Activated CD4-positive, alpha-beta T cell treated with anti-CD3 and anti-CD28 coated beads for 36 hours (primary cell): ENCODE measurements at regions not wholly inside any gene's neighbourhood (a gene's known extent, or its start where the extent isn't known, plus 50 kb on each side); places are given as distances from the start of the nearest gene placed in this dataset.
"Not testable (repeated sequence)": the region's sequence is repeated elsewhere in the genome, so short reads cannot be mapped to it uniquely, and the experiment has no call there.

ENCODE experiments used
- ATAC-seq: fragments of 200-7000 bp; cut with Tn5 transposase; one replicate; pipeline ENCODE4 v1.10.0; 2021; ENCODE audit warnings: mild to moderate bottlenecking, moderate library complexity
- CTCF ChIA-PET: fragments of 350-600 bp; sonication (Branson Sonifier 250); formaldehyde crosslinking; loops from one replicate; lab custom pipeline; 2021; ENCODE audit warnings: antibody characterized with exemption; lab: Charles Lee
- POLR2A ChIA-PET: fragments of 350-600 bp; sonication (Branson Sonifier 250); formaldehyde crosslinking; loops from one replicate; lab custom pipeline; 2021; ENCODE audit warnings: antibody characterized with exemption, inconsistent platforms; lab: Charles Lee
- DNase-seq: peaks from one replicate; pipeline ENCODE4 v3.0.0-alpha.2; 2020
- H3K27ac Mint-ChIP-seq: one replicate; pipeline ENCODE4 v1.8.0; 2021; ENCODE audit warnings: mixed read lengths
- H3K27me3 Mint-ChIP-seq: one replicate; pipeline ENCODE4 v1.8.0; 2021; ENCODE audit warnings: mixed read lengths
- H3K36me3 Mint-ChIP-seq: one replicate; pipeline ENCODE4 v1.8.0; 2021; ENCODE audit warnings: low read depth, mixed read lengths
- H3K4me1 Mint-ChIP-seq: one replicate; pipeline ENCODE4 v1.8.0; 2021; ENCODE audit warnings: mixed read lengths
- H3K4me3 Mint-ChIP-seq: one replicate; pipeline ENCODE4 v1.8.0; 2021; ENCODE audit warnings: mild to moderate bottlenecking, moderate library complexity, mixed read lengths
- H3K9me3 Mint-ChIP-seq: one replicate; pipeline ENCODE4 v1.8.0; 2021; ENCODE audit warnings: low read depth, mixed read lengths
- intact Hi-C, 2 experiments: fragments of 100-400 bp; cut with DNase I in 1 of 2; cut with micrococcal nuclease in 1 of 2; formaldehyde crosslinking; loops; one replicate each; pipeline versions ENCODE4 v1.14.2 to v1.15.1; 2022 to 2024; cut with DNase I, micrococcal nuclease

DNA sequence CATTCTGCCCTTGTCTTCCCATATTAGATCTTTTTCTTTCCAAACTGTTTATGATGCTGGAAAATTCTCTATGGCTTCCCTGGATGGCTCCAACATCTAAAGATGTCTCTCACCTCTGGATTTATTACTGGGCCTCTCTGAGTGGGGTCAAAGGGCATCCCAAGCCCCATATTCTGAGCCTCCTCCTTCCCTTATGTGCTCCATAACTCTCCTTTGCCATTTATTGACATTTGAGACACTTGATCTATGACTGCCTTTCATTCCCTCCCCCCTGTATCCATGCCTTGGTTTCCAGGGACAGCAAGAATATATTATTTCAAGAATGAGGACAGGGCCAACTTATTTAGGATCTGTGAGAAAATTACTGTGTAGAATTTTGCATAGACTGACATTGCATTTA, 369.3 kb upstream of the ONECUT1 start:
- H3K27ac Mint-ChIP-seq = no peak overlapping the region
- intact Hi-C loops = no loop called here
- H3K9me3 Mint-ChIP-seq = no peaks in the 10 kb centered on the region
- H3K27me3 Mint-ChIP-seq = peaks cover 5% of the 10 kb centered on the region
- no peak overlapping the region for H3K4me3 Mint-ChIP-seq
- H3K4me1 Mint-ChIP-seq = no peaks in the 10 kb centered on the region
- ChIA-PET CTCF (no interaction called here), POLR2A (no interaction called here)
- no peak for ATAC-seq
- DNase-seq = no peak
- H3K36me3 Mint-ChIP-seq = no peaks in the 10 kb centered on the region

DNA sequence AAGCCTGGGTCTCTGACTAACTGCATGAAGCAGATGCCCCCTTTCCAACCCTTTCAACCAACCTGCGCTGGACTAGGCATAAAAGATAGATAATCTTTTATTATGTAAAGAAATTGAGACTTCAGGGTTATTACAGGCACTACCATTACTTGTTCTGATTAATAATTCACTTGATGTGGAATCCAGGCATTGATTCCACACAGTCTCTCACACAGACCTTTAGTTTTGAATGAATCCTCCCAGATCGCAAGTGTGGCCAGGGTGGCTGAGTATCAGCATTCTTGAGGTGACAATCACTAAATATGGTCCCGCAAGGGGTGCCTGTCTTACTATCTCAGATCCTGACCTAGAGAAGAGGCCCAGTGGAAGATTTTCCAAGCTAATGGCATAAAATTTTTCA, 368.9 kb upstream of the ONECUT1 start:
- DNase-seq (no peak), ATAC-seq (no peak)
- ChIA-PET POLR2A (no interaction called here), CTCF (no interaction called here)
- Mint-ChIP-seq H3K27ac (no peak overlapping the region), H3K27me3 (peaks cover 5% of the 10 kb centered on the region), H3K4me1 (no peaks in the 10 kb centered on the region), H3K9me3 (no peaks in the 10 kb centered on the region), H3K36me3 (no peaks in the 10 kb centered on the region), H3K4me3 (no peak overlapping the region)
- intact Hi-C loops = no loop called here

DNA sequence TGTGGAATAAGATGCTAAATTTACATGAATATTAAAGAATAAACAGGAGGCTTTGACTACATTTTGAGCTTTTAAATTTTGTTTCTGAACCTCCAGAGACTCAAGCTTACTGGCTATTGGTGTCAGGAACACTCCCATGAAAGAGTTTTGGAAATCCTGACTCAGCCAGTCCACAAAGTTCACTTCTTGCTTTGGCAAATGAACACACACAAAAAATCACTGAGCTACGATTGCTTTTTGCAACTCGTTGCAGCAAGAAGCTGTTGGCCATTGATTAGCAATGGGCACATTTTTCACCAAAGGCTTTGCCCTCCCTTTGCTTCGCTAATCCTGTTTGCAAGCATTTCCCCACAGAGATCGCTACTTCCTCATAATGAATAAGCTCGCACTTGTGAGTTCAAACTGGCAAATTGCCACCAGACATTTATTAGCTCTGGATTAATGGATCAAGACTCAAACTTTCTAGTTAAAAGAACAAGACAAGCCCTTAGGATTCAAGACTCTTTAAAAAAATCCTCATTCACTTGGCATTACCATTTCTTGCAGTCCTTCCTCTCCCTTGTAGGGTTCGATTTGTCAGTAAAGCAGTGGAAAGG, 343.2 kb upstream of the ONECUT1 start:
- no peak for ATAC-seq
- Mint-ChIP-seq H3K36me3 (no peaks in the 10 kb centered on the region), H3K27me3 (no peaks in the 10 kb centered on the region), H3K9me3 (peaks cover 5% of the 10 kb centered on the region), H3K27ac (no peak overlapping the region), H3K4me3 (no peak overlapping the region), H3K4me1 (no peaks in the 10 kb centered on the region)
- intact Hi-C loops = no loop called here
- POLR2A ChIA-PET = no interaction called here
- DNase-seq = no peak
- CTCF ChIA-PET = no interaction called here

DNA sequence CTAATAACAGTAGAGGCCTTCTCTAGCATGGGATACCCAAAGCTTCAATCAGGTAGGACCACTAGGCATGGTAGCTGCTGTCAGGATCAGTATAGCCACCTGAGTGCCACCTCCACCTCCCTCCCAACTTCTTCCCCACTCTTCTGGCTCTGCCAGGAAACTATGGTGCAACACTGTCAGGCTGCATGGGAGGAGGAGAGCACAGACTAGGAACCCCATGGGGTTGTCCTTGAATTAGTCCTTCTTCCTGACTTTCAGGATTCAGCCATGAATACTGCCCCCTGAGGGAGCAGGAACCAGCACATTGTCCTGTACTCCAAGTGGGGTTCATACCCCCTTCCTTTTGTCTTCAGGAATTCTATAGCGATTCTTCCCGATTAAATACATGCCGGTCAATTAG, 340.8 kb upstream of the ONECUT1 start:
- Mint-ChIP-seq H3K4me3 (no peak overlapping the region), H3K36me3 (no peaks in the 10 kb centered on the region), H3K27me3 (no peaks in the 10 kb centered on the region), H3K27ac (no peak overlapping the region), H3K9me3 (peaks cover 5% of the 10 kb centered on the region), H3K4me1 (no peaks in the 10 kb centered on the region)
- ChIA-PET POLR2A (no interaction called here), CTCF (interaction anchor here (0.8 kb wide), 1 partner anchor 301 kb away, joined by 3 read pairs; no protein-coding TSS in a partner anchor)
- intact Hi-C loops = no loop called here
- ATAC-seq = no peak
- no peak for DNase-seq

DNA sequence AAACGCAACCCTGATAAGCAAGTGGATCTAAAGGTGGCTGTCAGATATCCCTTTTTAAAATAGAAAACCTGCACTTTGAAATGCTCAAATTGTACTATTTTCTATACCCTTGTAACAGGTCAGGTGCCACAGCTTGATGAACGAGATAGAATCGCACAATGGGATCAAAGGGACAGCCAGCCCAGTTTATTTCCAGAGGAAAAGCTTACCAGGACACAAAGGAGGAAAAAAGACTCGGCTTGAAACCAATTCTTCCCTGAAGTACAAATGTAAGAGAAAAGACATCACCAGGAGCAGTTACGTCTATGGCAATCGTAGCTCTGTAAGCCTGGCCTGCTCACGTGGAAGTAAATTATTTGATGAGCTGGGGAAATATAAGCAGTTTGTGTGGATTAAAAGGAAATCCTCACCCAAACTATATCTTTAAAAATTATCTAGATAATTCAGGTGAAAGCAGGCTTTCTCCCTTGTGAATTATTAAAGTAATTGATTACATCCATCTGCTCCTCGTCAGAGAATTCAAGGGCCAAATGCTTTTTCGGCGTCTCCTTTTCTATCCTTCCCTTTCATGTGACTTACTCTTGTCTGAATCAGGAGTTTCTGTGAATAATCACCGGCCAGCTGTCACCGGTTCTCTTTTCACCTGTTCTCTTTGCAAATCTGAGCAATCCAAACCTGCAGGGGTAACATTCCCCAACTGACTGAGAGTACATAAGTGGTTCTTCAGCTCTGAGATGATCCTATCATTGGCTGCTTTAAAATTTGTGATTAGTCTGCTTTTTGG, 339.2 kb upstream of the ONECUT1 start:
- Mint-ChIP-seq H3K36me3 (no peaks in the 10 kb centered on the region), H3K4me1 (no peaks in the 10 kb centered on the region), H3K27ac (no peak overlapping the region), H3K27me3 (no peaks in the 10 kb centered on the region), H3K9me3 (peaks cover 2% of the 10 kb centered on the region), H3K4me3 (no peak overlapping the region)
- ATAC-seq (no peak), DNase-seq (no peak)
- intact Hi-C loops = no loop called here
- POLR2A ChIA-PET = no interaction called here
- CTCF ChIA-PET = no interaction called here

DNA sequence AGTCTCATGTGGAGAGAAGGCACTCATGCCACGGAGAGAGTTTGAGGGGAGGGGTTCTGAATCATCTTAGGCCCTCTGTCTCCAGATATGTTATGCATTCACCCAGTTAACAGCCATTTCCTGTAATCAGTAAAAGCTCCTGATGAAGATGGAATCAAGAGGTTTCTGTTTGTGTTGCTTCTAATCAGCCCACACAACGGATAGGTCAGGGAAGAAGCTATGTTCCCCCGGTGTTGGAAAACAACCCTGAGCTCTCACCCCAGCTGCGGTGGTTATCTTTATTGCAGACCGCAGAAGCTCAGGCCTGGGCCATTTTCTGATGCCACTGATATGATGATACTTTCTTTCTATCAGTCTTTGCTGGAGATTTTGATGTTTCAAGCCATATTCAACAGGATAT, 338.5 kb upstream of the ONECUT1 start:
- no peak for DNase-seq
- CTCF ChIA-PET = no interaction called here
- no peaks in the 10 kb centered on the region for H3K4me1 Mint-ChIP-seq
- H3K9me3 Mint-ChIP-seq = peaks cover under 1% of the 10 kb centered on the region
- H3K27me3 Mint-ChIP-seq = no peaks in the 10 kb centered on the region
- no peaks in the 10 kb centered on the region for H3K36me3 Mint-ChIP-seq
- no peak overlapping the region for H3K27ac Mint-ChIP-seq
- intact Hi-C loops = no loop called here
- H3K4me3 Mint-ChIP-seq = no peak overlapping the region
- POLR2A ChIA-PET = no interaction called here
- no peak for ATAC-seq

DNA sequence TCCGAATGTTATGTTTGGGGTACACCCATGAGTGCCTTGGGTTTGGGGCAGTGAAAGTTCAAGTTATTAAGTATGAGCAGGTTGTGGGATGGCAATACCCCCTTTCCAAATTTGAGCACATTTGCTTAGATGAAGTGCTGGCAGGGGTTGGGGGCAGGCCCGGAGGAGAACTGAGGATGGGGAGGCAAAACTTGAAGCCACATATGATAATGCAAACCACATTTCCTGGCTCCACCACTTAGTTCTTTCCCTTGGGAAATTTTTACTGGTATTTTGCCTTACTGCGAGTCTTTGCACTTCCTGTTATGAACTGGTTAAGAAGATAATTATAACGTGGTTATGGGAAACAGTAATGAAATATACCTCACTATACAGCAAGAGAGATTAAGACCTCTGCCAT, 336.0 kb upstream of the ONECUT1 start:
- no peaks in the 10 kb centered on the region for H3K27me3 Mint-ChIP-seq
- intact Hi-C loops = no loop called here
- no peaks in the 10 kb centered on the region for H3K9me3 Mint-ChIP-seq
- DNase-seq = no peak
- ATAC-seq = no peak
- H3K36me3 Mint-ChIP-seq = no peaks in the 10 kb centered on the region
- no peak overlapping the region for H3K27ac Mint-ChIP-seq
- no peak overlapping the region for H3K4me3 Mint-ChIP-seq
- POLR2A ChIA-PET = no interaction called here
- CTCF ChIA-PET = no interaction called here
- H3K4me1 Mint-ChIP-seq = no peaks in the 10 kb centered on the region

DNA sequence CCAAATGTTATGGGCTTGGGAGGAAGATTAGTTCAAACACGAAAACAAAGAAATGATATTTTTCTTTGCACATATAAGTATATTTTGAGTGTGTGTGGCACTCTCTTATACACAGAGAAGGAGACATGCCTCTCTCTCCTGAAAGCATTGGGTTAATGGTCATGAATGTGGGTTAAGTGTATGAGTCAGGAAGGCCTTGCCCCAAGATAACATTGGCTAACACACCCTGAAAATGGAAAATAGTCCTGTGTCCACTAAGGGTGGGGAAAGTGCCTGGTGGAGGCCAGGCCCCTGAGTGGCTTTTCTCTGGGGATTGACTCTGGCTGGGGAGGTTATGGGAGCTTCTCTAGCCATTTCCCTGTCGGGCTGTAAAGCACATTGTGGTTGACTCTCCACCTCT, 332.7 kb upstream of the ONECUT1 start:
- CTCF ChIA-PET = no interaction called here
- Mint-ChIP-seq H3K4me3 (no peak overlapping the region), H3K27me3 (no peaks in the 10 kb centered on the region), H3K36me3 (no peaks in the 10 kb centered on the region), H3K27ac (no peak overlapping the region), H3K9me3 (no peaks in the 10 kb centered on the region), H3K4me1 (no peaks in the 10 kb centered on the region)
- ATAC-seq (no peak), DNase-seq (no peak)
- POLR2A ChIA-PET = no interaction called here
- intact Hi-C loops = no loop called here

DNA sequence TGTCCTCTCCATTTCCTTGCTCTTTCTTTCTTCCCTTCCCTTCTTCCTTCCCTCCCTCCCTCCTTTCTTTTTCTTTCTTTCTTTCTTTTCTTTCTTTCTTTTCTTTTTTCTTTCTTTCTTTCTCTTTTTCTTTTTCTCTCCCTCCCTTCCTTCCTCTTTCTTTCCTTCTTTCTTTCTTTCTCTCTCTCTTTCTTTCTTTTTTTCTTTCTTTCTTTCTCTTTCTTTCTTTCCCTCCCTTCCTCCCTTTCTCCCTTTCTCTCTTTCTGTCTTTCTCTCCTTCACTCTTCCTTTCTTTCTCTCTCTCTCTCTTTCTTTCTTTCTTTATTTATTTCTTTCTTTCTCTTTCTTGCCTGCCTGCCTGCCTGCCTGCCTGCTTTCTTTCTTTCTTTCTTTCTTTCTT, 326.8 kb upstream of the ONECUT1 start:
- ATAC-seq, H3K9me3 Mint-ChIP-seq, CTCF ChIA-PET, H3K4me3 Mint-ChIP-seq, intact Hi-C loops, POLR2A ChIA-PET, H3K4me1 Mint-ChIP-seq, DNase-seq, H3K36me3 Mint-ChIP-seq, H3K27ac Mint-ChIP-seq, H3K27me3 Mint-ChIP-seq: not testable (repeated sequence)

DNA sequence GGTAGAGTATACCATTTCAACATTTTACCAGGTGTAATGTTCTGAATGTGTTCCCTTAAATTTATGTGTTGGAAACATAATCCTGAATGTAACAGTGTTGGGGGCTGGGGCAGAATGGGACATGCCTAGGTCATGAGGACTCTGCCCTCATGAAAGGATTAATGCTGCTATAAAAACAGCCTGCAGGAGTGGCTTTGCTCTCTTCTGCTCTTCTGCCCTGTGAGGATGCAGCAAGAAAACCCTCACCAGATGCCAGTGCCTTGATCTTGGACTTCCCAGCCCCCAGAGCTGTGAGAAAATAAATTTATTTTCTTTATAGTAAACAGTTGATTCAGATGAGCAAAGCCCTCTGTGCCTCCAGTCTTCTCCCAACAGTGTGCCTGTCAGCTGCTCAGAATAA, 326.0 kb upstream of the ONECUT1 start:
- Mint-ChIP-seq H3K9me3 (peaks cover 1% of the 10 kb centered on the region), H3K27ac (no peak overlapping the region), H3K36me3 (no peaks in the 10 kb centered on the region), H3K27me3 (peaks cover 2% of the 10 kb centered on the region), H3K4me1 (no peaks in the 10 kb centered on the region), H3K4me3 (no peak overlapping the region)
- CTCF ChIA-PET = no interaction called here
- POLR2A ChIA-PET = no interaction called here
- DNase-seq (no peak), ATAC-seq (no peak)
- intact Hi-C loops = no loop called here

DNA sequence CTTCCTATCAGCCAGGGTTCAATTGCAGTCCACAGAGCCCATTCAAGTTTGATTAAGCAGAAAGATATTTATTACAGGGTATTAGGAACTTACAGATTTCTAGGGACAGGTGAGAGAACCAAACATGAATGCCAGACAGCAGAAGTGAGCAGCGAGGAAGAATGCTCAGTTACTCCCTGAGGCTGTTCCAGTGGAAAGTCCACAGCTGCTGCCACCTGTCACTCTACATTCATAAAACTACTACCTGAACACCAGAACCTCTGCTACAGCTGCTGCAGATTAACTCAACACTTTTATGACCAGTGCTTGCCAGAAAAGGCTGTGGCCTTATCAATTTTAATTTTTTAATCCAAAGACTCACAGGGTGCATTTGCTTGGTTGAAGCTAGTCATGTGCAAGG, 325.4 kb upstream of the ONECUT1 start:
- Mint-ChIP-seq H3K27me3 (peaks cover 2% of the 10 kb centered on the region), H3K9me3 (peaks cover 1% of the 10 kb centered on the region), H3K4me3 (no peak overlapping the region), H3K4me1 (no peaks in the 10 kb centered on the region), H3K36me3 (no peaks in the 10 kb centered on the region), H3K27ac (no peak overlapping the region)
- intact Hi-C loops = no loop called here
- POLR2A ChIA-PET = no interaction called here
- DNase-seq (no peak), ATAC-seq (no peak)
- CTCF ChIA-PET = no interaction called here

DNA sequence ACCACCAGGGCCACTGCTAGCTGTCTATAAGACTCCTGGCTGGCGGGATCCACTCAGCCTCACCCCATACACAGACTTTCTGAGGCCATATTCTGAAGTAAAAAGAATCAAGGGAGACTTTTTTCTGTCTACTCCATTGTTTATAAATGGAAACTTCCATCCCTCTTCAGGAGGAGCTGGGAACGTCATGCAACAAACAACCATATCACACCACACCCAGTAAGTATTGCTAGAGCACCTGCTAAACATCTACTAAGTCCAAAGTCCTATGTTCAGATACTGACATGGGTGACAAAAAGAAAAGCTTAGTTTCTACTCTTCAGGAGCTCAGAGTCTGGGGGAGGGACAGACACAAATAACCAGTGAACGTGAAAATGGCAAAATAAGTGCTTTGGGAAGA, 324.8 kb upstream of the ONECUT1 start:
- ChIA-PET POLR2A (no interaction called here), CTCF (no interaction called here)
- ATAC-seq (no peak), DNase-seq (no peak)
- Mint-ChIP-seq H3K4me1 (no peaks in the 10 kb centered on the region), H3K27ac (no peak overlapping the region), H3K27me3 (peaks cover 4% of the 10 kb centered on the region), H3K9me3 (peaks cover 1% of the 10 kb centered on the region), H3K36me3 (no peaks in the 10 kb centered on the region), H3K4me3 (no peak overlapping the region)
- intact Hi-C loops = no loop called here
